T1000 (cell line): ENCODE measurements at regions not wholly inside any gene's neighbourhood (a gene's known extent, or its start where the extent isn't known, plus 50 kb on each side); places are given as distances from the start of the nearest gene placed in this dataset.
"Not testable (repeated sequence)": the region's sequence is repeated elsewhere in the genome, so short reads cannot be mapped to it uniquely, and the experiment has no call there.

Experiments used
- DNase-seq: peaks from one replicate; lab custom pipeline; 2025; ENCODE audit warnings: mixed read lengths; lab: John Stamatoyannopoulos, UW

DNA sequence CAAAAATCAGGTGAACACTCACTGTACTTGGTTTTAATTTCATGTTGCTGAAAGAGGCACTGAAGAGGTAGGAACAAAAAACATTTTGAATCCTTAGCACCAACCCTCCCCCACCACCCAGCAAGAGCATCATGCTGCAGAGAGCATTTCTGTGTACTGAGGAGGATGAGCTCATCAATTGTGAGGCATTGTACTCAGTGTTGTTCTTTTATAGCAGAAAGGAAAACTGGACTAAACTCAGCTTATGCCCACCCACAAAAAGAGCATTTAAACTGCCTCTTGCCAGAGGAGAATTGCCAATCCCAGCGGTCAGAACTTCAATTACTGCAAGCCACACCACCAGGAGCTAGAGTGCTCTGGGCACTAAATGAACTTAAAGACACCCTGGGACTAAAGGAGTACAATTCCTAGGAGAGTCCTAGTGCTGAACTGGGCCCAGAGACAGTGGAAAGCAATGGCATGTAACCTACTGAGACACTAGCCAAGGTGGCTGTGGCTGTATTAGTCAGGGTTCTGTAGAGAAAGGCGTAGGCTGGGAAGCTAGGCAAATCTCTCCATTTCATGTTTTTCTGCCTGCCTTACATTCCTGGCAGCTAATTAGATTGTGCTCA, 280.7 kb upstream of the KLHL4 start:
- DNase-seq, result no peak

DNA sequence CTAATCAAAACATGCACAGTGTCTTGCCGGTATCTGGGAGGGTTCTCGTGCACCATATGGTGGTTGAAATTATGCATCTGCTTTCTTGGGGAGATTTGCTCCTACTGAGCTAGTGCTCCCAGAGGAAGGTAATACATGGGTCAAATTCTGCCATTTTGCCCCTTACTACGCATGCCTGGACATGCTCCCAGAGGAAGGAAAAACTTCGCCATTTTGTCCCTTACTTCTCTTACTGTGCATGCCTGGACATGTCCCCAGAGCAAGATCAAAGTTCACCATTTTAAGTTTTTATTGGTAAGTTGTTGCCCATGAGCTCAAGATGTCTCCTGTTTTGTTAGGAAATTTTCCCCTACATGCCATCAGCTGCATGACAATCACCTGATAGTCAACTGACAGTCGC, 252.1 kb upstream of the KLHL4 start:
- no peak for DNase-seq

DNA sequence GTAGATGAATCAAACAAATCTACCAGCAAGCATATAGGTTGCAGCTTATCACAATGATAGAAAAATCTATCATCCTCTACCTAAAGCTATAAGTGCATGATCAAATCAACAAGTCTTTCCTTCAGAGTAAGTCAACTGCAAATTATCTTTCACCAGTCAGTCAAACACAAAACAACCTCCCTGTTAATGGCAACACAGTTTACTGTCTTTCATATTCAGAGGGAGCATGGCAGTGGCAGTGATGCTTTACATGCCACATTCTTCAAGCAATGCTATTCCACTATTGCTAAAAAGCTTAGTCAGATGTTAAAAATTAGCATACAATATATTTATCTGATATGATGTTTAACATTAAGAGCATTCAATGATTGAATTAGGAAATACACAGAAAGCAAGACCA, 245.1 kb upstream of the KLHL4 start:
- DNase-seq, result no peak

DNA sequence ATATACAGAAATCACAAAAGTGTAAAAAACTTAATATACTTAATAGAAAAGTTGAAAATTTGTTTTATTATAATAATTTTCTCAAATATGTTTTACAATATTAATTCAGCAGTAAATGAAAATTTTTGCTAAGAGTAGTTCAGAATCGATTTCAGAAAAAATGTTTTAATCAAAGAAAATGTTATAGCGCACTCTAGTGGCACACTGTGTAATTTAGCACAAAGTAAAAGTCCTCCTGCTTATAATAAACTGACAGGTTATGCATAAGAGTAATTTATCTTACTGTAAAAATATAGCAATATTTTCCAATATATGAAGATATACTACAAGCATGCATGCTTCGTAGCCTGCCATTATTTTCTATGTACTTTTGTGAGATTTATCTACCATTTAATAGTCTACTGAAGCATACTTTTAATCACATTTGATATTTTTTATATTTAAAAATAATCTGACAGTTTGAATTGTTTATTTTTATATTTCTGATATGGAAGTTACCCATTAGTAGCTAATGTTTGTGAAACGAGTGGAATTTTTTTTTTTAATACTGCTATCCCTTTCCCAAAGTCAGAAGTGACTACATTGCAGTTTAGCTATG, 217.9 kb upstream of the KLHL4 start:
- DNase-seq, result no peak

DNA sequence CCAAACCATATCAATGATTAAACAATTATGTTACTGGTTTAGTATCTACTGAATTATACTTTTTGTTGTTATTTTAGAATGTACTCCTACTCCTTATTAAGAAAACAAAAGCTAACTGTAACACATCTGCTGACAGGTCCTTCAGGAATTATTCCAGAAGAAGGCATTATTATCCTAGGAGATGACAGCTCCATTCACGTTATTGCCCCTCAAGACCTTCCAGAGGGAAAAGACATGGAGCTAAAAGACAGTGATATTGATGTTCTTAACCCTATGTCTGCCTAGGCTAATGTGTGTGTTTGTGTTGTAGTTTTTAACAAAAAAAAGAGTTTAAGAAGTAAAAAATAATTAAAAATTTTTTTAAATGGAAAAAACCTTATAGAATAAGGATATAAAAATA, 206.8 kb upstream of the KLHL4 start:
- no peak for DNase-seq

DNA sequence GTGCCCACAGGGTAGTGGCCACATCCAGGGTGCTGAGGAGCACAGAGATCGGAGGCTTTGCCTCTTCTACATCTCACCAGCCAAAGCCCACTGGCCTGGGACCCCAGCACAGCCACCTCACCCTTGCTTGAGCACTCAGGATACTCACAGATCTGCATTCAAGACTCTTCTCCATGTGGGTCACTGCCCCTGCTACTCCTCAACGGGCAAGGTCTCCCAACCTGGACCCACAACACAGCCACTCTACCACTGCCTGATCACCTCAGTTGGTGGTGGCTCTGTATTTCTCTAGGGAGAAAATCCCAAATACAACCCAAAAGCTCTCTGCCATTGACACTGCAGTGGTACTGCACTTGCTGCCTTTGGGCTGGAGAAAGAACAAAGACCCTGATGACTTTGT, 190.3 kb upstream of the KLHL4 start:
- DNase-seq, result no peak

DNA sequence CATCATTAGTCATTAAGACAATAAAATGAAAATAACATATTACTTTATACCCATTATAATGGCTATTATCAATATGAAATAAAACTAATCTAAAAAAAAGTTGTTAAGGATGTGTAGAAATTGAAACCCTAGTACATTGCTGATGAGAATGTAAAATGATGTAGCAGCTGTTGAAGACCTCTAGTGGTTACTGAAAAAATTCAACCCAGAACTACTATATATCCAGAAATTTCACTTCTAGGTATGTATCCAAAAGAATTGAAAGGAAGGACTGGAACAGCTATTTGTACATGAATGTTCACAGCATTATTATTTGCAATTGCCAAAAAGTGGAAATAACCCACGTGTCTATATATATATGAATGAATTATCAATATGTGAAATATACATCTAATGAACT, 180.3 kb upstream of the KLHL4 start:
- DNase-seq, result no peak

DNA sequence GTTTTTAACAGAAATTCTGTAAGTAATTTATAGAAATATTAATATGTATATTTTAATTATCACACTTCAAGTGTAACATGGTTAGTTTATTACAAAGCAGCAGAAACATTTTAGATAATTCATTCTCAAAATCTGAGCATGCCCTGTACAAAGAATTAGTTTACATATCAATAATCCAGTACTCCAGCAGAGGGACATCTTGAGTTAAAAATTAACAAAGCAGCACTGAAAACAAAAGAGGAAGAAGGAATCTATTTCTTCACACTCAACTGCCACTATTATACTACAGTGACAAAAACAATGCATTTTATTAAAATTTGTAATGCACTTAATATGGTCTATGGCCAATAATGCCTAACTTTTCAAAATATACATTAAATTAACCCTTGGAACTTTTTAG, 179.1 kb upstream of the KLHL4 start:
- DNase-seq, result no peak

DNA sequence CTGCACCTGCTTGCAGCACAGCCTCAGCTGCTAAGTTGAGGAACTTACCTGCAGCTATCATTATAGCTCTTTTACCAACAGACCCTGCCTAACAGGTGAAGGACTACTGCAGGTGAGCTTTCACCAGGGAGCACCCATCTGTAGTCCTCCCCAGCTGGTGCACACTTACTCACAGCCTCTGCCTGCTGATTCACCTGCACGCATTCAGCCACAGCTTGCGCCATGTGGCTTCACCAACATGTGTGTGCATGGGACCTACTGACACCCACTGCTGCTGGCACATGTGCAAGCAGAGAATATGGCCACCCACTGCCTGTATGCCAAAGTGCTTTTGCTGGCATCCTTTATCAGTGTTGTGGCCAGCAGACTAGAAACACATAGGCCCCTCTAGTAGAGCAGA, 146.7 kb upstream of the KLHL4 start:
- DNase-seq, result no peak

DNA sequence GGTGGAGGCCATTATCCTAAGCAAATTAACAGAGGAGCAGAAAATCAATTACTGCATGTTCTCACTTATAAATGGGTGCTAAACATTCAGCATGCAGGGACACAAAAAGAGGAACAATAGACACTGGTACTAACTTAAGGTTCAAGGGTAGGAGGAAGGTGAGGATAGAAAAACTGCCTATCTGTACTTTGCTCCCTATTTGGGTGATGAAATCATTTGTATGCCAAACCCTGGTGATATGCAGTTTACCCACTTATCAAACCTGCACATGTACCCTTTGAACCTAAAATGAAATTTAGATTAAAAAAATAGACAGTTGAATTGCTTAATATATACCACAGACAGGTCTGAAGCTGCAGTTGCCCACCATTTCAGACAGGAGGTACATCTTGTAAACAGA, 143.3 kb upstream of the KLHL4 start:
- no peak for DNase-seq

DNA sequence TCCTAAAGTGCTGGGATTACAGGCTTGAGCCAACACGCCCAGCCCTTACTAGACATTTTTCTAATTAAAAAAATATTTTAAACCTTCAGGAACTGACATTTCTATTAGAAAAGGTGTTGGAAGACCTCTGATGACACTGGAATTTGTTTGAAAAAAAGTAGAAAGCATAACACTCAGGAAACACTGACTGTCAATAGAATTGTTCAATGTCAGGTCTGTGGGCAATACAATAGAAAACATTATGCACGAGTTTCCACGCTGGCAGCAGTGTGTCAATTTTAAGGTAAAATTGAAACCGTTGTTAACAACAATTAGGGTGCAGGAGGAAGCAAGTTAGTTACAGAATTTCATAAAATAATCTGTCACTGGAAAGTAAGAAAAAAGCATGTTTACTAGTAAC, 140.7 kb upstream of the KLHL4 start:
- DNase-seq, result no peak

DNA sequence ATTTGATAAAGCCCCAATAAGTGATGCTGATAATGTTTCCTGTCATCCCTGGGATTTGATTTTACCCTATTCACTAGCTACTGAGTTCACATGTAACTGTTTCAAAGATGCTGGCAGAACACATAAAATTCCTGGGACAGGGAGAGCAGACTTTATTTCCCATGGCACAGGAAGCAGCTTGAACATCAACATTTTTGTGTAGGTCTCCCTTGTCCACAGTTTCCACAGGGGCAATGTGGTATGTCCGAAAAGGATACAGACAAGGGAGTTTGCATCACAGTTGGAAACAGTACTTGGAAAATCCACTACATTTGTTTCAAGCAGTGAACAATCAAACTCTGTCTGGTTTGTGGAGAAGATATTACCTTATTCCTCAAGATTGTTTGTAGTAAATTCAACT, 129.2 kb upstream of the KLHL4 start:
- DNase-seq, result no peak

DNA sequence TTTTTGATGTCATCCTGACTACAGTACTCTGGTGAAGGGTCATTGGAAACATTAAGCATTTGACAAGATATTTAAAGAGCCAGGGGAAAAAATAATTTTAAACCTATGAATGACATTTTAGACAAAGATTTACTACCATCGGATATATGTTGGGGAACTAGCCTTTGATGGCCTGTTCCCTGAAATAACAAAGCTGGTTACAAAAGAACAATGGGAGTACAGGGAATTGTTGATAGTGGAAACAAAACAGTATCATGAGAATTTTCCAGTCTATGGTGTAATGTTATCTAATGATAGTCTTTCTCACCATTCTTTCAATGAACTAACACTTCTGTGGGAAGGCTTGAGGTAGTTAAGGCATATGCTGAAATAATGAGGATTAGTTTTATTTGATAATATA, 125.9 kb upstream of the KLHL4 start:
- DNase-seq, result no peak

DNA sequence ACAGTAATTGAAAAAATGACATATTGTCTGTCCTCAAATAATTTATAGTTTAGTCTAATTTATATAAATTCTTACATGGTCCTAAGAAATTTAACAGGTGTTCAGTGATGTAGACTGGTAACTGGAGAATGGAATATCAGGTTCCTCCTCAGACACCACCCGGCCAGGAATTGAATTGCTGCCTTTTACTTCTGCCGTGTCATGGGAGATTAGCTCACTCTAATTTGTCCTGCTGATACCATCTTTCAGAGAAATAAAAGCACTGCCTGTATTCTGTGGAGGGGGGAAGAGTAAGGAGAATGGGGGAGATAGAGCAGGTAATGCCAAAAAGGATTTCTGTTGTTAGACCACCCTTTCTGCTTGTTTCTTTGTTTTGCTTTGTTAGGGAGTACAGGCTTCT, 125.2 kb upstream of the KLHL4 start:
- DNase-seq, result no peak

DNA sequence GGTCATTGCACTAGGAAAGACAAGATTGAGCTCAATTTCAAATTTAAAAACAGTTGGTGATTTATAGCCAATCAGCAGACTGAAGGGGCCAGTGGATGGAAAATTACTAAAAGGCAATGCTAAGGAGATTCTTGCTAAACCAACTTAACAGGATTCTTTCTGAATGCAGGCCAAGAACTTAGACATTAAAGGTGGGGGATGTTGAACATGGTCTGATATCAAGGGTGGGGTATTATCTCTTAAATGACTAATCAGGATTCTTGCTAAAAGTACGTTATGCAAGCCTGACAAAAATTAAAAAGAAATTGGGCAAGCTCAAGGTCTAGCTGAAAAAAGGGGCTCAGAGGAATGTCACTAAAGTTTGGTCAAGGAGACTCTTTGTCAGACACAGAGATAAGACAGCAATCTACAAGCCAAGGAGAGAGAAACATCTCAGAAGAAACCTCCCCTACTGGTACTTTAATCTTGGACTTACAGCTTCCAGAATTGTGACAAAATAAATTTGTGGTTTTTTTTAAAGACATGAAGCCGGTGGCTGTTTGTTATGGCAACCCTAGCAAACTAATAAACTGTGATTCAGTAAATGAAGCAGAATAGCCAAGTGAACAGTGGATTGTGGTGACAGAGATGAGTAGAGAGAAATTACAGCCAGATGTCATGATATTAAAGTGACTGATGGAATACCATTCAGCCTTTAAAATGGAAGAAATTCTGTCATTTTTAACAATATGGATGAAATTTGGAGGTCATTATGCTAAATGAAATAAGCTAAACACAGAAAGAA, 120.3 kb upstream of the KLHL4 start:
- no peak for DNase-seq

DNA sequence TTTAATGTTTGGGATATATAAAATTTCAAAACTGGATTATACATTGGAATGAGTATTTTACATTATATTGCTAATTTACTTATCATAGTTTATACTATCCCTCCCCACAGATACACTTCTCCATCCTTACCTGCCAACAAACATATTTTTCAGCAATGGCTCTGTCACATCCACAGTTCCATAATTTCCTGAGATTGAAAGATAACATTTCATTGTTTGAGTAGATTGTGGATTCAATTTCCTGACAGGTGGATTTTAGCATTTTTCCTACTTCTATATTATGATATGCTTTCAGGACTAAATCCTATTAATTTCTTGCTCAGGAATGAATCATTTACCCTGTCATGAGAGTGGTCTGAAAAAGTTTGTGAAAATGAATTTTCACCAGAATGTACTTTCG, 115.3 kb upstream of the KLHL4 start:
- DNase-seq, result no peak

DNA sequence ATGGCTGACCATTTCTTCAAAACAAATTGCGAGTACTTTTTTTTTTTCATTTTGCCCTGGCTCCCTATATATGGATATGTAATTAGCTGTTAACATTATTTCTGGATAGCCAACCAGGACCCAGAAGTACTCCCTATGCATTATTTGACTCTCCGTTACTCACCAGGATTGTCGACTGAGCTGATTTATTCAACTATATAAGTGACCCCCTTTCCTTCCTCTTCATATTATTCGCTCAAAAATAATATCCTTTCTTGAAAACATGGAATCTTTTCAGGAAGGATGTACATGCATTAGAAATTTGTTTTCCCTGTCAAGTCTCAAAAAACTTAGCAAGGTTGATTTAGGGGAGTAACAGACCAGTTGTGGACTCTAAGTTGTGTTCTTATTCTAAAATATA, 114.1 kb upstream of the KLHL4 start:
- no peak for DNase-seq

DNA sequence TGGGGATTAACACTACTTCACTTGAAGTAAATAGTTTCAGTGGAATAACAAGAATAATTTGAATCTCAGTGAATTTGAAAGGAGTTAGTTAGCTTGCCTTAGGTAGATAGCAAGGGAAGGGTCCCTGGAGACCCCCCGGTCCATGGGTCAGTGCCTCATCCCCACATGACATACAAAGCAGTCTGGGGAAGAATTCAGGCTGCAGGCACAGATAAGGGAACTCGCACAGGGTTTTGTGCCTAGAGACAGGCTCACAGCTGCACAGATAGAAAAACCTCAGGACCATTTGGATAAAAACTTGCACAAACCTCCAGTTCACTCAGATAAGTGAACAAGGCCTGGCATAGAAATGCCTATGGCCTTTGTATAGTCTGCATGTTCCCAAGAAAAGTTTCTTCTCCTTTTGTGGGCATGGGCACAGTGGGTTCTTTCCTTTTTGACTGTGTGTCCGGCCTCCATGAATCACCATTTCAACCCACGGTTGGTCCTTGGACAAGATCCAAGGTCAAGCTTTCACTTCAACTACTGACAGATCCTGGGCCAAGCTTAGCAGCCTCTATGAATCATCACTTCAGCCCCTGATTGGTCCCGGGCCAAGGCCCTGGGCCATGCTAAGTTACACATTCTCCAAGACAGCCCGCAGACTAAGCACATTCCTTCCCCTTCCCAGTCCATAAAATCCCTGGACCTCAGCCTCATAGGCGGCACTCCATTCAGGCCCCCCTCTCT, 108.3 kb upstream of the KLHL4 start:
- DNase-seq, result peak; percentile 48

DNA sequence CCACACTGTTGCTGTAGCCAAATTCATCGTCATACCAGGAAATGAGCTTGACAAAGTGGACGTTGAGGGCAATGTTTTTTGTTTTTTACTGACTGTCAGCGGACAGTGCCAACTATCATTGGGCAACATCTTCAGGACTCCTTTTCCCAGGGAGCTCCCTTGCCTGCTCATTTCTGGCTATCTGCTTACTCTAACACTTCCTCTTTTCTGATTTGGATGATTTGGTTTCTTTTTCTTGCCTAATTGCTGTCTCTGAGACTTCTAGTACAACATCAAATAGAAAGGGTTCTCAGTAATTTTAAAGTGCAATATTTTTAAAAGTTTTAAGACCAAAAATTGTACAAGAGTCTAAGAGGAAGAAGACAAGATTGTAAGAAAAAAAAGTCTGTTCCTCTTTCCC, 92.0 kb upstream of the KLHL4 start:
- no peak for DNase-seq

DNA sequence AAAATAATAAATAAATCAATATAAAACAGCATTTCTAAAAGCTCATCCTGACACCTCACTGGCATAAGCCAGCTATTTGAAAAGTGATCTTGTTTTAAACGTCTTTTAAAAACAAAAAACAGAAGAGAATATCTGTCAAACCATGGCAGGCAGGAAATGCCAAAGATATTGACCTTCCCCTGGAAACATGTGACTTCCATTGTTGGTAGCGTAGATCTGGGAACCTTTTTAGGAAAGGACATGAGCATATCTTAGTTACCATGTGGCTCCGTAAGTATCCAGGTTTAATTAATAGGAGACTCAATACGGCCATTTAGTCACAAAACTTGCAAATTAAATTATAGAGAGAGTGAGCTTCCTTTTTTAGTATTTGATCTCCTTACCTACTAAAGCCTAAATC, 83.0 kb upstream of the KLHL4 start:
- DNase-seq, result no peak

DNA sequence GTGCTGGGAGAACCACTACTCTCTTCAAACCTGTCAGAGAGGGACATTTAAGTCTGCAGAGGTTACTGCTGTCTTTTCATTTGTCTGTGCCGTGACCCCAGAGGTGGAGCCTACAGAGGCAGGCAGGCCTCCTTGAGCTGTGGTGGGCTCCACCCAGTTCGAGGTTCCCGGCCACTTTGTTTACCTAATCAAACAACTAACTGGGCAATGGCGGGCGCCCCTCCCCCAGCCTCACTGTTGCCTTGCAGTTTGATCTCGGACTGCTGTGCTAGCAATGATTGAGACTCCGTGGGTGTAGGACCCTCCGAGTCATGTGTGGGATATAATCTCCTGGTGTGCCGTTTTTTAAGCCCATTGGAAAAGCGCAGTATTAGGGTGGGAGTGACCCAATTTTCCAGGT, 69.0 kb upstream of the KLHL4 start:
- DNase-seq, result not testable (repeated sequence)

DNA sequence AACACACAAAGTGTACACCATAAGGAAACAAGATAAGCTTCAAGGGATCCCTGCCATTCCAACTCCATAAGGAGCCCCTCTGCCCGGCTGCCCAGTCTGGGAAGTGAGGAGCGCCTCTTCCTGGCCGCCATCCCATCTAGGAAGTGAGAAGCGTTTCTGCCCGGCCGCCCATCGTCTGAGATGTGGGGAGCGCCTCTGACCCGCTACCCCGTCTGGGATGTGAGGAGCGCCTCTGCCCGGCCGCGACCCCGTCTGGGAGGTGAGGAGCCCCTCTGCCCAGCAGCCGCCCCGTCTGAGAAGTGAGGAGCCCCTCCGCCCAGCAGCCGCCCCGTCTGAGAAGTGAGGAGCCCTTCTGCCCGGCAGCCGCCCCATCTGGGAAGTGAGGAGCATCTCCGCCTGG, 51.8 kb upstream of the KLHL4 start:
- not testable (repeated sequence) for DNase-seq
